Uterus (tissue), 2 donors: ENCODE measurements at regions not wholly inside any gene's neighbourhood (a gene's known extent, or its start where the extent isn't known, plus 50 kb on each side); places are given as distances from the start of the nearest gene placed in this dataset.

ENCODE experiments used
- CTCF ChIP-seq, 4 experiments: fragments of 200-600 bp in 2 of 4; fragments of 450-650 bp in 2 of 4; sonication (generic) in 2 of 4; IDR thresholded peaks; one replicate each; pipeline ENCODE4 v1.5.1; 2016 to 2019; ENCODE audit warnings: antibody characterized with exemption in 4 of 4, mild to moderate bottlenecking in 2 of 4, moderate library complexity in 1 of 4
- POLR2A ChIP-seq, 2 donors: fragments of 450-650 bp; IDR thresholded peaks; one replicate each; pipeline ENCODE4 v1.6.1; 2016; ENCODE audit warnings: antibody characterized with exemption in 2 of 2, mild to moderate bottlenecking in 1 of 2, moderate library complexity in 1 of 2

- TF ChIP-seq CTCF (IDR thresholded peaks at IDR 0.05) (no peak), POLR2A (IDR thresholded peaks at IDR 0.05) (no peak)
These were observed 246.5 kb downstream of the TBX18 start for GRCh38 chr6:84517741-84518530.
